ENCODE measurements at regions not wholly inside any gene's neighbourhood (a gene's known extent, or its start where the extent isn't known, plus 50 kb on each side); places are given as distances from the start of the nearest gene placed in this dataset.

DNA sequence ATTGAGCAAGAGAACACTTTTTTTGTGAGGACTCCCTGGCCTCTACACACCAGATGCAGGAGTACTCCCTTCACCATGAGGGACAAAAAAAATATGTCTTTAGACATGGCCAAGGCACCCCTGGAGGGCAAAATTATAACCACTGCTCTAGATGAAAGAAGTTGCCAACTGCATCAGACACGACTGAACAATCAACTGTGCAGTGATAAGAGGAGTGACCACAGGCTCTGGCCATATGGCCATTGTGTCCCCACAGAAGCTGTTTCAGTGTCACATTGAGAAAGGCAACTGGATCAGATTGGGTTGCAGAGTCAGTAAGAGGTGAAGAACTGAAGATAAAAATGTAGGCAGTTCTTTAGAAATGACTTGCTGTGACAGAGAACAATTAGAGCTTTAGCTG lies 85.7 kb downstream of the C6orf118 start:
- TF ChIP-seq, protein P1, sequence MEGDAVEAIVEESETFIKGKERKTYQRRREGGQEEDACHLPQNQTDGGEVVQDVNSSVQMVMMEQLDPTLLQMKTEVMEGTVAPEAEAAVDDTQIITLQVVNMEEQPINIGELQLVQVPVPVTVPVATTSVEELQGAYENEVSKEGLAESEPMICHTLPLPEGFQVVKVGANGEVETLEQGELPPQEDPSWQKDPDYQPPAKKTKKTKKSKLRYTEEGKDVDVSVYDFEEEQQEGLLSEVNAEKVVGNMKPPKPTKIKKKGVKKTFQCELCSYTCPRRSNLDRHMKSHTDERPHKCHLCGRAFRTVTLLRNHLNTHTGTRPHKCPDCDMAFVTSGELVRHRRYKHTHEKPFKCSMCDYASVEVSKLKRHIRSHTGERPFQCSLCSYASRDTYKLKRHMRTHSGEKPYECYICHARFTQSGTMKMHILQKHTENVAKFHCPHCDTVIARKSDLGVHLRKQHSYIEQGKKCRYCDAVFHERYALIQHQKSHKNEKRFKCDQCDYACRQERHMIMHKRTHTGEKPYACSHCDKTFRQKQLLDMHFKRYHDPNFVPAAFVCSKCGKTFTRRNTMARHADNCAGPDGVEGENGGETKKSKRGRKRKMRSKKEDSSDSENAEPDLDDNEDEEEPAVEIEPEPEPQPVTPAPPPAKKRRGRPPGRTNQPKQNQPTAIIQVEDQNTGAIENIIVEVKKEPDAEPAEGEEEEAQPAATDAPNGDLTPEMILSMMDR (IDR thresholded peaks at IDR 0.05; ENCODE audit: insufficient read depth, low read depth, low read length), result no peak
- TF ChIP-seq EZH2 (IDR thresholded peaks at IDR 0.05; ENCODE audit: insufficient read depth, low read length), result no peak
